Stimulated activated CD8-positive, alpha-beta memory T cell treated with anti-CD3 and anti-CD28 coated beads, Interleukin-4, amount 100 ng/mL, for 4 hours (primary cell): ENCODE measurements at regions not wholly inside any gene's neighbourhood (a gene's known extent, or its start where the extent isn't known, plus 50 kb on each side); places are given as distances from the start of the nearest gene placed in this dataset.
"Not testable (repeated sequence)": the region's sequence is repeated elsewhere in the genome, so short reads cannot be mapped to it uniquely, and the experiment has no call there.

Experiments
- DNase-seq, 2 donors: peaks; one replicate each; pipeline ENCODE4 v3.0.0-alpha.2; 2020; ENCODE audit warnings: low read depth in 2 of 2, low spot score in 1 of 2

DNA sequence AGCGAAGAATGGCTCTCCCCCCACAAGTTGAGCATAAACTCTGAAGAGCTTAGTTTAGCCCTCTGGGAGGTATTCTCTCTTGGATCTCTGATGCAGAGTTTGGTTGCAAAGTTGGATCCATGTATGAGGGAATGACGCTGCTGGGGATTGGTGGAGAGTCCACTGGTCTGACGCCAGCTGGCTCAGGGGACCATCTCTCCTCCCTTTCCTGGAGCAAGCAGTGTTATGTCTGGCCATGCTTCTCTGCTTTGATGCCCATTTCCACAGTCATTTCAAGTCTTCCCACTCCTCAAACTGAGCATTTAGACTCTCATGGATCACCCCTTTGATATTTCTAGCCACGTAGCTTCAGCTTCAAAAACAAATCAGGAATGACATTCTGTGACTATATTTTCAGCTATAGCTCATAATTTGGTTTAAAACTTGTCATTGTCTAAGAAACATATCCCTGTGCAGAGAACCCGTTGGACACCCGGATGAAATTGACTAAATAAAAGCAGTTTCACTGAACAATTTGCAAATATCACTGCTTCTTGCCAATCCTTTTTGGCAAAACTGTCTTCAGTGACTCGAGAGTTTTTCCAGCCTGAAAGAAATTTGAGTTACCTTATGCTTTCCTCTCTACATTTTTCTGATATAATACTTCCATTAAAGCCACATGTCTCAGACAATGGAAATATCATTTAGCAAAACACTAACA lies 193.4 kb upstream of the CDH11 start:
- DNase-seq = no peak

- no peak for DNase-seq
Observed at GRCh38 chr16:65314627-65315008, 192.8 kb upstream of the CDH11 start.

DNA sequence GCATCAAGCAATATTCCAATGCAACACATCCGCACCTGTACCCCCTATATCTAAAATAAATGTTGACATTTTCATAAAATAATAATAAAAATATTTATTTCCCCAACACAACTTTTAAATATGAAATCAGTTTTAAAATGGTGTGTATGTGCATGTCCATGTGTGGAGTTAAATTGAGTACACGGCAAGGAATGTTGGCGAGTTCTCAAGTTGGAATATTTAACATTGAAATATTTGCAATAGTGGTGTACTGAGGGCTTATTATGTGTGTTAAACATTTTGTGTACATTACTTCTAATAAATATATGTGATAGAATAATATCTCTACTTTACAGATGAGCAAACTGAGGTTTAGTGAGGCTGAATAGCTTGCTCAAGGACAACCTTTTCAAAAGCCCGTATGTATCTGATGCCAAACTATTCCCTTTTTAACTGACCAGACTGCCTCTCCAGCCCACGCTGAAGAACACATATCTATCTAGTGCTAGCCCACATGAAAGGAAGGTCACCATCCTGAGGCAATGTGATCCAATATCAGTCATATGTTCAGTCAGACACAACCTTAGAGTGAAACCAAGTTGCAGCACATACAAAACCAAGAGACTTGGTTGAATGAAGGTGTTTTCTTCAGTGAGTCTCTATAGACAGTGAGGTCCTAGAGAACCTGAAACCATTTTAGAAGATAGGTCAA lies 192.2 kb upstream of the CDH11 start:
- no peak for DNase-seq

DNA sequence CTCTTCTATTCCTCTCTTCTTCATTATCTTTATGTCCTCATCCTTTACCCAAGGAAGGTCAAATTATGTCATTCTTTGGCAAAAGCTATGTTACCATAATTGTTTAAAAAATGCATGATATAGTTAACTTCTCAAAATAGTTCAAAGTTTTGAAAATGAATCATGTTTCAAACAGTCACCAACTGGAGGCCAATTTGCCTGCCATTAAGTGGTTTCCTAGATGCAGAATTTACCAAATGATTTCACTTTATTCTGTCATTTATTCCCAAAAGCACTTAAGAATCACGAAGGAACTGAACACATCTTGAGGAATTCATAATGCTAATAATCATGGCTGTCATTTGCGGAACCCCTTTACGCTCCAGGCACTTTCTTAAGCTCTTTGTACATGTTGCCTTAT lies 190.9 kb upstream of the CDH11 start:
- DNase-seq = no peak

DNA sequence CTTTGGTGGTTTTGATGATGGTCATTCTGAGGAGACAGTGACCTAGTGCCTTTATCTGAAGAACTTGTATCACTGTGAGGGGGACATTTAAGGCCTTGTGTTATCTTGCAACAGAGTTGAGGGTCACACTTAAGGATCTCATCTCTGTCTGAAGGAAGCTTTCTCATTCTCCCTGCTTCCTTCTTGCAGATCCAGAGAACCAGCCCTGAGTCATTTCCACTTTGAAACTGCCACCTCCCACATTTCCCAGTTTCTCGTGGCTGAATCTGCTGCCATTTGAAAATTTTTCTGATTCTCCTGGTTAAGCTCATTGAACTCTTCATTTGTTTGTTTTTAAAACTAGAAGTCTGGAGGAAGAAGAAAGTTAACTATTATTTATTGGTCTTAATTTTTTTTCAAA lies 190.2 kb upstream of the CDH11 start:
- no peak for DNase-seq

GRCh38 chr16:65310491-65310890 lies 188.6 kb upstream of the CDH11 start:
- not testable (repeated sequence) for DNase-seq

DNA sequence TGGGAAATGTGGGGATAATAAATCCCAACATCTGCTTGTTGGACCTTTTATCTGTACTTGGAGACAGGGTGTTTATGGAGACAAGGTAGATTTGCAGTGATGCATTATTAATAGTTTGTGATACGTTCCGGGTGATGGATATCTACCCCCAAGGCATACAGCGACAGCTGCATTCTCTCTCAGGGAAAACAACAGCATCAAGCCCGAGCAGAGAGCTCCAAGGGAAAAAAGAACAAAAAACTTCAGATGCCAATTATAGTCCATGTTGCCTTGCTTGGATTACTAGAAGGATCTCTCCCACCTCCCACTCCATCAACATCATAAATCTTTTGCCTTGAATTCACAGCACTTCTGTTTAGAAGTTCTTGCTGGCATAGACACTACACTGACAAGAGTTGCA lies 187.5 kb upstream of the CDH11 start:
- DNase-seq = no peak

DNA sequence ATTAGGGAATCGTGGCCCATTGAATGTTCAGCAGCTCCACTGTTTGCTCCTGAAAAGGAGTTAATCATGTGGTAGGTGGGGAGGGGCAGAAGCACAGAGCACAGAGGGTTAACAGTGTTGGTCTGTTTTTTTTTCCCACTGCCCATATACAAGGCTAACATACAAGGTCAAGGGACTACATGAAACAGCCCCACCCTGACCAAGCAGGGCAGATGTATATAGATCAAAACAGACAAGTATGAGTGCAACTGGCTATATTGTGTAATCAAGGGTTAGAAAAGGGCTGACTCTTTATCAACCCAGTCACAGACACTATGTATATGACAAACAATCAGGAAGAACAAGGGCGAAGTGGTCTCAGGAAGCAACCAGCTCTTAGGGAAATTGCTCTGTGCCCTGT lies 186.6 kb upstream of the CDH11 start:
- no peak for DNase-seq

- DNase-seq = no peak
Observed at GRCh38 chr16:65307286-65307685, 185.4 kb upstream of the CDH11 start.

DNA sequence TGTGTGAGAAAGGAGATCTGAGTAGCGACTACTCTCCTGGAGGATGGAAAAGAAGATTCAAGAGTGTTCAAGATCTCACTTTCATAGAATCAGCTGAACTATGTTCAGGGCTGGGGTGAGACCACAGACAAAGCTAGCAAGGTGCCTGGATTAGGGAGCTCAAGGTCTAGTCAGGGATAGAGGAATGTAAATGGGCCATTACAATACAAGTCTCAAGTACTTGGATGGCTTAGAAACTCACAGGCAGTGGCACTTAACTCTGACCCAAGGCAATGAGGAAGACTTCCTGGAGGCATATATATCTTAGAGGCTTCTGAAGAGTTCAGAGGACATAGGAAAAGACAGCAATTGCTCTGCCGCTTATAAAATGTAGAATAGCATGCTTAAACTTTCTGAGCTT lies 184.9 kb upstream of the CDH11 start:
- no peak for DNase-seq

DNA sequence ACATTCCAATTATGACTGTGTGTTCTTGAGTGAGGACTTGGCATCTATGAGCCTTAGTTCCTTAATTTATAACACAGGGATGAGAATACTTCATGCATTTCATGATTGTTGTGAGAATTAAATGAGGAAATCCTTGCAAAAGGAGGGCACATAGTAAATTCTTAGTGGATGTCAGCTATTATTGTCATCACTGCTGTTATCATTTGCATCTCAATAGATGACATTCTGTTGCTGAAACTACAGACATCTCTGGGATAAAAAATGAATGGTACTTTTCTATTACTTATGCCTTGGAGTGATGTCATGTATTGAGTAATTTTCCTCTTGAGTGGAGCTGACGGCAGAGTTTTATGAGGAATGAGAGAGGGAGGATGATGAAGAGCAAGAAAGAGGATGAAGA lies 184.4 kb upstream of the CDH11 start:
- no peak for DNase-seq

GRCh38 chr16:65305266-65305959 lies 183.6 kb upstream of the CDH11 start:
- DNase-seq = no peak

DNA sequence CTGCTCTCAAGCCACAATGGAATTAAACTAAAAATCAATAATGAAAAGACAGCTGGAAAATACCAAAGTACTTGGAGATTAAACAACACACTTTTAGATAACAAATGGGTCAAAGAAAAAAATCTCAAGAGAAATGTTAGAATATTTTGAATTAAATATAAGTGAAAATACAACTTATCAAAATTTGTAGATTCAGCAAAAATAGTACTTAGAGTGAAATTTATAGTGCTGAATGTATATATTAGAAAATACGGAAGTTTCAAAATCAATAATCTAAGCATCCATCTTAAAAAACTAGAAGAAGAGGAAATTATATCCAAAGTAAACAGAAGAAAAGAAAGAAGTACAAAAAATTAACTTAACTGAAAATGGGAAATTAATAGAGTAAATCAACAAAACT lies 179.2 kb upstream of the CDH11 start:
- DNase-seq = no peak

DNA sequence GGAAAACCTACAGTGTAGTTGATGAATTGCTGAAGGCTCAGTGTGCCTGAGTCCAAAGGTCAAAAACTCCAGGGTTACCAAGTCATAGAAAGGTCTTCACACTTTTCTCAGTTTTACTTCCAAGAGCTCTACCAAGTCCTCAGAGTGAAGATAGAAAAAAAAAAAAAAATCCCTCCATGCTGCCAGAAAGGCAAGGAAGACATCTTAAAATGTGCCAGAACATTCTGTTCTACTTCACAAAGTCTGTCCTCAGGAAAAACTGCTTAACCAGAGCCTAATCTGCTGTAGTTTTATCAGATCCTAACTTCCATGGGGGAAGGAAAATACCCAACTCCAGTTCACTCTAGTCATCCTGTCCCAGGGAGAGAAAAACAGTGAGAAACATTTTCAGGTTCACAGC lies 175.6 kb upstream of the CDH11 start:
- DNase-seq = no peak

DNA sequence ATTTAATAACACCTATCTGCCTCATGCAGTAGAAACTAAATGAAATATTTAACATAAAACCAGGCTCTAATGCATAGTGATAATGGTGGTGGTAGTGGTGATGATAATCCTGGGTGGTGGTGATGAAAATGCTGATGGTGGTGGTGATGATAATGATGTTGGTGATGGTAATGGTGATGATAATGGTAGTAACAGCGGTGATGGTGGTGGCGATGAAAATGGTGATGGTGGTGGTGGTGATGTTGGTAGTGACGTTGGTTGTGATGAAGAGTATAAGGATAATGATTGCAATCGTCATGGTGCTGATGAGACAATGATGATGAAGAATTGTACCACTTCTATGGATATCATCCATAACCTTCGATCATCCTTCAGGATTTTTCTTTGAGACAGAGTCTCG lies 173.7 kb upstream of the CDH11 start:
- DNase-seq = no peak

- DNase-seq = no peak
Observed at GRCh38 chr16:65294708-65295107, 172.8 kb upstream of the CDH11 start.

DNA sequence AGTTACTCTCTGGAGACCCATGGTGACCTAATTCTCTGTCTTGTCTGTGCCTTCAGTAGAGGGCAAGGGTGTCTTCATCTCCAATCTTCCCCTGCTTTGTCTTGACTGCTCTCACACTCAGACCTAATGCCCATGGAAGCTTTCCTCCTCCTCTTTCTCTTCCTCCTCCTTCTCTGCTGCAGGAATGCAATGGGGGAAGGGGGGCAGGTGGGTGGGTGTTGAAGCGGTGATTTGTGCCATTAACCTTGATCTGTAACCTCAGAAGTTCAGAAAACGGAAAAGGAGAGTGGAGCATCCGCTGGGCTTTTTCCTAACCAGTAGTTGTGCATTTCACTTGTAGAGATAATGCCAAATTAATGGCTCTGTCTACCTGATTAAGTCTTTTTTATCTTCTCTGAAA lies 172.3 kb upstream of the CDH11 start:
- no peak for DNase-seq

GRCh38 chr16:65289022-65289421 lies 167.2 kb upstream of the CDH11 start:
- DNase-seq = no peak

- DNase-seq = no peak
Observed at GRCh38 chr16:65287307-65287706, 165.4 kb upstream of the CDH11 start.

- no peak for DNase-seq
Observed at GRCh38 chr16:65285128-65286048, 163.5 kb upstream of the CDH11 start.

DNA sequence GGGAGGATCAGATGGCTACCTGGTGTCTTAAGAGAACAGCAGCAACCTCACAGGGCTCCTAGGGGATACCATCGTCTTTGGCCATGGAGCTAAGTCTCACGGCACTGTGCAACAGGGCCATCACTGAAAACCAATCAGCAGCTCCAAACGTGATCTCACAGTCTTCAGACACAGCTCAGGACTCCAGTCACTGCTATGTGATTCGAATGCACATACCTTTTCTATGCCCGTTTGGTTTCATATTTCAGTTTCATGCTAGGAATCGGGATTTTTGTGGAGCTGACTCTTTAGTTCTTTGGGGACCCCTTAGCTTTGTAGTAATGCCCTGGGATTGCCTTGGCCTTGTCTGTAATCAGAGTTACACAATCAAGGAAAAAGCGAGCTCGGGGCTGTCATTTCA lies 162.8 kb upstream of the CDH11 start:
- DNase-seq = no peak
